ES-I3 (cell line): ENCODE measurements at regions not wholly inside any gene's neighbourhood (a gene's known extent, or its start where the extent isn't known, plus 50 kb on each side); places are given as distances from the start of the nearest gene placed in this dataset.
"Not testable (repeated sequence)": the region's sequence is repeated elsewhere in the genome, so short reads cannot be mapped to it uniquely, and the experiment has no call there.

Experiments used
- H3K36me3 ChIP-seq: 2 replicates; pipeline ENCODE4 v1.6.1; 2013; ENCODE audit warnings: mild to moderate bottlenecking, low read length, control low read depth, moderate library complexity; ENCODE audit not compliant: insufficient read depth
- H3K4me1 ChIP-seq: 2 replicates; pipeline ENCODE4 v1.6.1; 2013; ENCODE audit warnings: mild to moderate bottlenecking, control low read depth, low read length; ENCODE audit not compliant: insufficient read depth
- H3K9ac ChIP-seq: 2 replicates; pipeline ENCODE4 v1.6.1; 2013; ENCODE audit warnings: low read depth, mild to moderate bottlenecking, low read length, moderate library complexity
- H3K9me3 ChIP-seq: 2 replicates; pipeline ENCODE4 v1.6.1; 2013; ENCODE audit warnings: mild to moderate bottlenecking, low read length, moderate library complexity; ENCODE audit not compliant: control insufficient read depth, insufficient read depth

- H3K4me1 ChIP-seq = peaks cover 12% of the 10 kb centered on the region
- H3K9me3 ChIP-seq = no peaks in the 10 kb centered on the region
- no peak overlapping the region for H3K9ac ChIP-seq
- no peaks in the 10 kb centered on the region for H3K36me3 ChIP-seq
Measured at GRCh38 chr2:199570934-199571333, 113.2 kb upstream of the SATB2 start.

DNA sequence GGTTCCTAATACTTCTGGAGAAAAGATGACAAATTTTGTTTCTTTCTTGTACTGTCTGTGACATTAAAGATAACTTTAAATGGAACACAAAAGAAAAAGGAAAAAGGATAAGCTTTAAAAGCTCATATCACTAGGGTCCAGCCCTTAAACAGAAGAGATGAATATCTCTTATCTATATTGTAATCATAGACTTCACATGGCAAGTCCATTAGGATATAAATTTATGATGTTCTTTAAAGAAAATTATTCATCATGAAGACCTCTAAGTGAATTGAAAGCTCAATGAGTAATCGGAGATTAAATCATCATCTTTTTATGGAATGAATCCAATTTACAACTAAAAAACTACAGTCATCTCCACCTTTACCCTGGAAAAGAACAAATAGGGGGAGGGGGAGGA is 111.6 kb upstream of the SATB2 start:
- H3K4me1 ChIP-seq = peaks cover 12% of the 10 kb centered on the region
- no peaks in the 10 kb centered on the region for H3K36me3 ChIP-seq
- H3K9ac ChIP-seq = no peak overlapping the region
- no peaks in the 10 kb centered on the region for H3K9me3 ChIP-seq

GRCh38 chr2:199558156-199558555 is 100.4 kb upstream of the SATB2 start:
- H3K9me3 ChIP-seq = no peaks in the 10 kb centered on the region
- no peaks in the 10 kb centered on the region for H3K36me3 ChIP-seq
- no peaks in the 10 kb centered on the region for H3K4me1 ChIP-seq
- no peak overlapping the region for H3K9ac ChIP-seq

GRCh38 chr2:199556527-199557285 is 99.0 kb upstream of the SATB2 start:
- H3K36me3 ChIP-seq = no peaks in the 10 kb centered on the region
- no peaks in the 10 kb centered on the region for H3K4me1 ChIP-seq
- no peak overlapping the region for H3K9ac ChIP-seq
- no peaks in the 10 kb centered on the region for H3K9me3 ChIP-seq

DNA sequence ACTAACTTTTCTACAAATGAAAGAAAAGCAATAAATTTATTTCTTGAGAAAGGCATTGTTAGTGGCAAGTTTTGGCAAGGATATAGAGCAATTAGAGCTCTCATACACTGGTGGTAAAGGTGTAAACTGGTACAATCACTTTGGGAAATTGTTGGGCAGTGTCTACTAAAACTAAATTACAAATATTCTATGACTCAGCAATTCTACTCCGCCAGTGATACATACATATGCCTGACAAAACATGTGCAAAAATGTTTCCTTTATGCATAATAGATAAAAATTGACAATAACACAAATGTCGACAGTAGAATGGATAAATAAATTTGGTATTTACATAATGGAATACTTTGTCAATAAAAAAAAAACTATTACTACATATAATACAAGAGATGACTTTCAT is 96.3 kb upstream of the SATB2 start:
- no peaks in the 10 kb centered on the region for H3K4me1 ChIP-seq
- no peaks in the 10 kb centered on the region for H3K36me3 ChIP-seq
- H3K9ac ChIP-seq = no peak overlapping the region
- H3K9me3 ChIP-seq = no peaks in the 10 kb centered on the region

DNA sequence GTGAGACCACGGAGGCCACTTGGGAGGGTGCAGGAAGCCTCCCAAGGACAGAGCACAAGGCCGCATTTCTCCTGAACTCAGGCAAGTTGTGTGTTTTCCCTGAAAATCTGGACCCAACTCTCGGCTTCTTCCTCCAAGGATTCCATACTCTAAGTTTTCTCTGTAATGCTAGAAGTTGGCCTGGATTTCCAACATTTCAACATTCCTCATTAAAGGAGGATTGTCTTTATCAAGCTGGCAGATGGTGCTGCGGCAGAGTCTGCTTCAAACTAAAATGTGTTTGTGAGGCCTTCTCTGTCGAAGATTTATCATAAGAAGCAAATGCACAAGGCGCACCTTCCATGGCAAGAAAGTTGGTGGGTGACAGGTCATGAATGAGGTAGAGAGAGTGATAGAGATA is 94.4 kb upstream of the SATB2 start:
- H3K4me1 ChIP-seq = no peaks in the 10 kb centered on the region
- no peaks in the 10 kb centered on the region for H3K36me3 ChIP-seq
- H3K9ac ChIP-seq = no peak overlapping the region
- no peaks in the 10 kb centered on the region for H3K9me3 ChIP-seq

- Histone ChIP-seq H3K4me1 (no peaks in the 10 kb centered on the region), H3K9me3 (no peaks in the 10 kb centered on the region), H3K9ac (no peak overlapping the region), H3K36me3 (no peaks in the 10 kb centered on the region)
Measured at GRCh38 chr2:199543606-199544172, 86.0 kb upstream of the SATB2 start.

- H3K9me3 ChIP-seq = no peaks in the 10 kb centered on the region
- H3K9ac ChIP-seq = no peak overlapping the region
- H3K36me3 ChIP-seq = no peaks in the 10 kb centered on the region
- no peaks in the 10 kb centered on the region for H3K4me1 ChIP-seq
Measured at GRCh38 chr2:199535445-199536177, 77.9 kb upstream of the SATB2 start.

DNA sequence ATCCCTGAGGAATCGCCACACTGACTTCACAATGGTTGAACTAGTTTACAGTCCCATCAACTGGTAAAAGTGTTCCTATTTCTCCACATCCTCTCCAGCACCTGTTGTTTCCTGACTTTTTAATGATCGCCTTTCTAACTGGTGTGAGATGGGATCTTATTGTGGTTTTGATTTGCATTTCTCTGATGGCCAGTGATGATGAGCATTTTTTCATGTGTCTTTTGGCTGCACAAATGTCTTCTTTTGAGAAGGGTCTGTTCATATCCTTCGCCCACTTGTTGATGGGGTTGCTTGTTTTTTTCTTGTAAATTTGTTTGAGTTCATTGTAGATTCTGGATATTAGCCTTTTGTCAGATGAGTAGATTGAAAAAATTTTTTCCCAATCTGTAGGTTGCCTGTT is 76.1 kb upstream of the SATB2 start:
- not testable (repeated sequence) for H3K9ac ChIP-seq, H3K9me3 ChIP-seq, H3K36me3 ChIP-seq, H3K4me1 ChIP-seq

GRCh38 chr2:199527071-199527470 is 69.3 kb upstream of the SATB2 start:
- Histone ChIP-seq H3K9me3 (no peaks in the 10 kb centered on the region), H3K9ac (no peak overlapping the region), H3K36me3 (no peaks in the 10 kb centered on the region), H3K4me1 (no peaks in the 10 kb centered on the region)

GRCh38 chr2:199524689-199525574 is 67.2 kb upstream of the SATB2 start:
- H3K9ac ChIP-seq = no peak overlapping the region
- H3K9me3 ChIP-seq = no peaks in the 10 kb centered on the region
- no peaks in the 10 kb centered on the region for H3K4me1 ChIP-seq
- H3K36me3 ChIP-seq = no peaks in the 10 kb centered on the region

- Histone ChIP-seq H3K9me3 (no peaks in the 10 kb centered on the region), H3K36me3 (no peaks in the 10 kb centered on the region), H3K4me1 (no peaks in the 10 kb centered on the region)
Measured at GRCh38 chr2:199509403-199509802, 51.7 kb upstream of the SATB2 start.

More at GRCh38 chr2:199509403-199509802, 51.7 kb upstream of the SATB2 start:
- H3K9ac ChIP-seq = no peak overlapping the region
